Inferior parietal cortex (tissue), 1 donor: ENCODE measurements at regions not wholly inside any gene's neighbourhood (a gene's known extent, or its start where the extent isn't known, plus 50 kb on each side); places are given as distances from the start of the nearest gene placed in this dataset.

ENCODE experiments used
- DNase-seq: peaks from one replicate; pipeline ENCODE4 v3.0.0-alpha.2; 2016; ENCODE audit errors: extremely low spot score

GRCh38 chr1:166221316-166221715 lies 54.5 kb upstream of the FAM78B start:
- DNase-seq = no peak

DNA sequence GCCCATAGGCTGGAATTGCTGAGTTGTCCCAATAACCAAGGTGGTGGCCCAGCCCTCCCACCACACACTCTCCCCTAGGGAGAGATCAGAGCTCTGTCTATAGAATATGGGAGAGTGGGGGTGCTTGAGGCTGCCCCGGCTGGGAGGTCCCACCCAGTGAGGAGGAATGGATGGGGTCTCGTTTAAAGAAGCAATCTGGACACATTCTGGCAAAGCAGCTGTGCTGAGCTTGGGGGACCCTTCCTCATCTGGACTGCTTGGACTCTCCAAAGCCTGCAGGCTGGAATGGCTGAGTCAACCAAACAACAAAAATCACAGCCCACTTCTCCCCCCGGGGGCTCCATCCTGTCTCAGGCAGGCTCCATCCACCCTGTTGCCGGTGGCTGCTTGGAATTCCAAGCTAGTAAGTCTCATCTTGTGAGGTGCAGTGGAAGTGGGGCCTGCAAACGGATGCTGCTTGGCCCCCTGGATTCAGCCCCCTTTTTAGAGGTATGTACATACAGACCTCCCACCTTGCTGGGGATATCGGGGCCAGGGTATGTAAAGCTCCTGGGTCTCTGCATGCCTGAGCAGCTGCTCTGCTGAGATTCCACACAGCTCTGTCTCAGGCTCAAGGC lies 67.1 kb upstream of the FAM78B start:
- DNase-seq = no peak

DNA sequence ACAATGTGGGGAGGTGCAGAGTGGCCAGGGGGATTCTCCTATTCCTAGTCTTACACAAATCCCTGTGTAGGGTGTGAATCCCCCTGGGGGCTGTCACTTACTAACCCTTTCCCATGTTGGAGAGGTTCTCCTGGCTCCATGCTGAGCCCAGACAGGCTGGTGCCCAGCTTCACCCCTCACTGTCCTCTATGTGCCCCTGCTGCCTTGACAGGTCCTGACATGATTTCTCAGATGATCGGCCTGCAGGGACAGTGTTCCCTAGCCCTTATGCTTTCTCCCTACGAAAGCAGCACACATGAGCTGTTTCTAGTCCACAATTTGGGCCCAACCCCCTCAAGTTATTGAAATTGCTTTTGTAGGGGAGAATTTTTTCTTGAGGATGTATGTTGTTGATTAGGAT lies 68.9 kb upstream of the FAM78B start:
- no peak for DNase-seq

- no peak for DNase-seq
Measured at GRCh38 chr1:166237675-166238074, 70.9 kb upstream of the FAM78B start.

- no peak for DNase-seq
Measured at GRCh38 chr1:166253076-166253779, 86.4 kb upstream of the FAM78B start.

DNA sequence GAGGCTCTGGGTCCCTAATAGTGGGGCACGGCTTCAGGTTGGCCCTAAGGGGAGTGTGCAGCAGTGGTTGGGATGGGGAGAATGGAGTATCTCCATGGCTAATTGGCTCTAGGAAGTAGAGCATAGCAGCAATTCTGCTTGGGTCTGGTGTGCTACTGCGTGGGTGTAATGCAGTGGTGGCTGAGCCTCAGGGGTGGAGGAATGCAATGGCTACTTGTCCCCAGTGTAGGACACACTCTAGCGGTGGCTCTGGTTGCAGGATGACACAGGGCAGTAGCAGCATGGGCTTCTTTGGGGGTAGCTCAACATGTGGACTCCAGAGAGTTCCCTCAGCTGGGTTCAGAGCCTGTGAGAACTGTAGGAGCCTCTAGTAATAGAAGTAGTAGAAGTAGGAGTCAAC lies 91.2 kb upstream of the FAM78B start:
- no peak for DNase-seq

DNA sequence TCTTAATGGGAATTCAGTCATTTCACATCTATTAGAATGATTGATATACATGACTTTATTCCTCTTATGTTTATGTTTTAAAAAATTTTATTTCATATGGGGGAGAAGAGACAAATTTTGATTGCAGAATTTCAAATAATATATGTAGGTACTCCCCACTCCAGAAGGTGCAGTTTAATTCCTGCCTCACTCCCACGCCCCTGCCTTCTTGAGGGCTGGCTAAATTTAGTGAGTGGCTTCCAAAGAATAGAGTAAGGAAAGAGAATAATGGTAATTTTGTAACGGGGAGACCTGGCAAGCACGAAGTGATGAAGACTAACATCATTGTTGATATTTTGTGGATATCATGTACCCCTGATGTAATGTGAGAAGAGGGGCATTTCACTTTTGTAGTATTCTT lies 94.7 kb upstream of the FAM78B start:
- no peak for DNase-seq

- no peak for DNase-seq
Measured at GRCh38 chr1:166270476-166271150, 103.8 kb upstream of the FAM78B start.

- DNase-seq = no peak
Measured at GRCh38 chr1:166271151-166271538, 104.3 kb upstream of the FAM78B start.

- no peak for DNase-seq
Measured at GRCh38 chr1:166272155-166272554, 105.4 kb upstream of the FAM78B start.

DNA sequence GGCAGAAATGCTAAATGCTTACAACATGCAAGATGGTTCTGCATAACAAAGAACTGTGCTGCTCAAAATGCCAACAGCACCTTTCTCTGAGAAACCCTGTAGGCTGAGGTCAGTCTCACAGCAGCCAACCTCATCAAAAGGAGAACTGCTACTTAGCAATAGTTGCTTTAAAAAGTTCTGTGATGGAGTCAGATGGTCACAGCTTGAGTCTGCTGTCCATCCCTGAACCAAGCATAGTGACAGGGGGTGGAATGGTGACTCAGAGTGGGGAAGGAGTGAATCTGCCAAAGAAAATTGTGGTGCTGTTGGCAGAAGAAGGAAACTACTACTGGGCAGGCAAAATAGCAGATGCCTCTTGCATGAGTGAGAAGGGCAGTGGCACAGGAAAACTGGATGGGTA lies 106.0 kb upstream of the FAM78B start:
- DNase-seq = peak; percentile 11

GRCh38 chr1:166273618-166274017 lies 106.8 kb upstream of the FAM78B start:
- DNase-seq = no peak

GRCh38 chr1:166282391-166283137 lies 115.8 kb upstream of the FAM78B start:
- no peak for DNase-seq

DNA sequence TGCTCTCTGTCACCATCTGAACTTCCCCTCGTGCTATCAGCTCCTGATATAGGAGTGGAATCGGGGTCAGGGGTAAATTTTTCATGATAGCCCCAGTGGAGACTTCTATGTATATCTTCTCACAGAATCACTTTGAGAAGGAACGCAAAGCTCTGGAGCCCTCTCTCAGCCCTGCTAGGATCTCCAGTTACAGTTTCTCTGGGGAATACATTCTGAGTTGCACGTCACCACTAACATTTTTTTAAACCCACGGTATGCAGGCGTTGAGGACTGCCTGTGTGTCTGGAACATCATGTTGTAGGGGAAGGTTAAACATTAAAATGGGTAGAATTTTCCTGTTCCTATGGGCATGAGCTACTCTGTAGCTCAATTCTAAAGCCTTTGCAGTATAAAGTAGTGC lies 116.4 kb upstream of the FAM78B start:
- no peak for DNase-seq

DNA sequence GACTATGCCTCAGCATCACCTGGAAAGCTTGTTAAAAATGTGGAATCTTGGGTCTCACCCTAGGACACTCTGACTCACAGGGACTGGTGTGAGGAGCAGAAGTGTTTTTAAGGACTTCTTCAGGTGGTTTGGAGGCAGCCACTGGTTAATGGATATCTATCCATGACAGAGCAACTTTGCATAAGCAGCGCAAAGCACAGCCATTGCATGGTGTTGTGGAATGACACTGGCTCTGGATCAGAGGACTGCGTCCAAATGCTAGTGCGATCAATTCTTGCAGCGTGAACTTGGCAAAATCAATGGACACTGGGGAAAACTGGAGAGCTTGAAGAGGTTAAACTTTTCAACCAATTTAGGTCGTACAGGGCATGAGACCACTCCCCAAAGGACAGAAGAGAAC lies 116.8 kb upstream of the FAM78B start:
- DNase-seq = no peak

- DNase-seq = no peak
Measured at GRCh38 chr1:166289309-166290050, 122.7 kb upstream of the FAM78B start.

- no peak for DNase-seq
Measured at GRCh38 chr1:166295656-166296055, 128.9 kb upstream of the FAM78B start.

- no peak for DNase-seq
Measured at GRCh38 chr1:166297993-166298392, 131.2 kb upstream of the FAM78B start.

DNA sequence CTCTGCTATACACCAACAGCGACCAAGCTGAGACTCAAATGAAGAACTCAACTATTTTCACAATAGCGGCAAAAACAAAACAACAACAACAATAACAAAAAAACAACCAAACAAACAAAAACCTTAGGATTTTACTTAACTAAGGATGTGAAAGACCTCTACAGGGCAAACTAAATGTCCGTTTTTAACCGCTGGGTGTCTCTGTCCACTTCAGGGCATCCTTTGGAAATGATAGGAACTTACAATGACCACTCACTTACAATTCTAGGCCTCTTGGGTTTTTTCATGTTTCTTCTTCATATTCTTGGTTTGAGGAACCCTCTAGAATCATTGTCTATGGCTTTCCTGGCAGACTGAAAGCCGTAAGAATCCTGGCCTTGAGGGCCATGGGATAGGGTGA lies 134.0 kb upstream of the FAM78B start:
- no peak for DNase-seq

GRCh38 chr1:166302989-166303758 lies 136.4 kb upstream of the FAM78B start:
- DNase-seq = no peak

DNA sequence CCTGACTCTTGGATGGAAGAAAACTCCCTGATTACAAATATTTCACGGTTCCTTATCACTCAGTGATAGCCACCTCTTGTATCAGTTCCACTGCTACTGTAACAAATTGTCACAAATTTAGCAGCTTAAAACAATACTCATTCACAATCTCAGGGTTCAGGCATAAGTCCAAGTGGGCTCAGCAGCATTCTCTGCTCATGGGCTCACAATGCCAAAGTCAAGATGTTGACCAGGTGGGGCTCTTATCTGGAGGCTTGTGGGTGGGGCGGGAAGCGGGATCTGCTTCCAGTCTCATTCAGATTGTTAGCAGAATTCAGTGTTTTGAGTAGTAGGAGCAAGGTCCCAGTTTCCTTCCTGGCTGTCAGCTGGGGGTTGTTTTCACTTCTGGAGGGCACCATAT lies 137.3 kb upstream of the FAM78B start:
- no peak for DNase-seq
